ENCODE measurements at regions not wholly inside any gene's neighbourhood (a gene's known extent, or its start where the extent isn't known, plus 50 kb on each side); places are given as distances from the start of the nearest gene placed in this dataset.

- peak; percentile 96 for DNase-seq (ENCODE audit: low read depth)
- TF ChIP-seq CTCF (IDR thresholded peaks at IDR 0.05; ENCODE audit: insufficient read depth, low read depth, low read length, missing control alignments), result no peak
- no peak overlapping the region for H3K4me3 ChIP-seq (ENCODE audit: low read length)
These were observed 476.8 kb upstream of the ADARB2 start for GRCh38 chr10:2214092-2214491.

- no peak overlapping the region for H3K4me3 ChIP-seq (ENCODE audit: low read length)
- no peak for DNase-seq (ENCODE audit: low read depth)
- TF ChIP-seq CTCF (IDR thresholded peaks at IDR 0.05; ENCODE audit: insufficient read depth, low read depth, low read length, missing control alignments), result no peak
These were observed 475.0 kb upstream of the ADARB2 start for GRCh38 chr10:2212244-2212834.

GRCh38 chr10:2210088-2210487 lies 472.8 kb upstream of the ADARB2 start:
- TF ChIP-seq CTCF (IDR thresholded peaks at IDR 0.05; ENCODE audit: insufficient read depth, low read depth, low read length, missing control alignments), result no peak
- H3K4me3 ChIP-seq (ENCODE audit: low read length), result no peak overlapping the region
- no peak for DNase-seq (ENCODE audit: low read depth)

GRCh38 chr10:2208106-2208505 lies 470.8 kb upstream of the ADARB2 start:
- no peak for DNase-seq (ENCODE audit: low read depth)
- TF ChIP-seq CTCF (IDR thresholded peaks at IDR 0.05; ENCODE audit: insufficient read depth, low read depth, low read length, missing control alignments), result no peak

GRCh38 chr10:2207246-2207922 lies 470.1 kb upstream of the ADARB2 start:
- H3K4me3 ChIP-seq (ENCODE audit: low read length), result no peak overlapping the region
- no peak for DNase-seq (ENCODE audit: low read depth)
- no peak for TF ChIP-seq CTCF (IDR thresholded peaks at IDR 0.05; ENCODE audit: insufficient read depth, low read depth, low read length, missing control alignments)

More at GRCh38 chr10:2208106-2208505, 470.8 kb upstream of the ADARB2 start:
- H3K4me3 ChIP-seq (ENCODE audit: low read length), result no peak overlapping the region

GRCh38 chr10:2205406-2205805 lies 468.1 kb upstream of the ADARB2 start:
- no peak for DNase-seq (ENCODE audit: low read depth)
- no peak for TF ChIP-seq CTCF (IDR thresholded peaks at IDR 0.05; ENCODE audit: insufficient read depth, low read depth, low read length, missing control alignments)
- H3K4me3 ChIP-seq (ENCODE audit: low read length), result no peak overlapping the region

GRCh38 chr10:2202401-2202800 lies 465.1 kb upstream of the ADARB2 start:
- no peak overlapping the region for H3K4me3 ChIP-seq (ENCODE audit: low read length)
- DNase-seq (ENCODE audit: low read depth), result peak; percentile 61
- TF ChIP-seq CTCF (IDR thresholded peaks at IDR 0.05; ENCODE audit: insufficient read depth, low read depth, low read length, missing control alignments), result no peak

Measured in epithelial cell of esophagus (primary cell).